ENCODE measurements at regions not wholly inside any gene's neighbourhood (a gene's known extent, or its start where the extent isn't known, plus 50 kb on each side); places are given as distances from the start of the nearest gene placed in this dataset.

- Histone ChIP-seq H3K4me1 (ENCODE audit: control insufficient read depth in 1 of 2, insufficient read depth in 2 of 2, low read length in 2 of 2) (no peaks in the 10 kb centered on the region), H3K9ac (ENCODE audit: insufficient read depth, low read length, poor library complexity, severe bottlenecking) (no peak overlapping the region), H2AFZ (ENCODE audit: insufficient read depth, low read depth, low read length, poor library complexity, severe bottlenecking) (no peak overlapping the region), H3K36me3 (replicated peaks in 1 of 2; ENCODE audit: control insufficient read depth in 1 of 2, insufficient read depth in 2 of 2, low read length in 2 of 2) (no peaks in the 10 kb centered on the region), H3K79me2 (ENCODE audit: insufficient read depth, low read length) (no peaks in the 10 kb centered on the region), H3K4me2 (replicated peaks; ENCODE audit: extremely low read depth, low read length, poor library complexity, severe bottlenecking) (no peak overlapping the region), H3K9me3 (replicated peaks in 1 of 2; ENCODE audit: control insufficient read depth in 1 of 2, insufficient read depth in 1 of 2, low read length in 2 of 2) (no peaks in the 10 kb centered on the region), H3K27me3 (ENCODE audit: control insufficient read depth in 2 of 2, insufficient read depth in 2 of 2, low read length in 2 of 2) (no peaks in the 10 kb centered on the region), H4K20me1 (ENCODE audit: insufficient read depth, low read length) (no peaks in the 10 kb centered on the region), H3K27ac (ENCODE audit: low read depth in 1 of 2, low read length in 2 of 2) (no peak overlapping the region), H3K4me3 (replicated peaks in 1 of 3; ENCODE audit: low read depth in 2 of 3, low read length in 3 of 3) (no peak overlapping the region)
- Mint-ChIP-seq H3K27ac (no peak overlapping the region), H3K36me3 (no peaks in the 10 kb centered on the region), H3K27me3 (ENCODE audit: low read depth in 3 of 3) (no peaks in the 10 kb centered on the region), H3K9me3 (peaks cover 0 to 7% (median 2%) of the 10 kb centered on the region in 7 donors), H3K4me3 (no peak overlapping the region), H3K4me1 (no peaks in the 10 kb centered on the region)
- TF ChIP-seq, protein P1, sequence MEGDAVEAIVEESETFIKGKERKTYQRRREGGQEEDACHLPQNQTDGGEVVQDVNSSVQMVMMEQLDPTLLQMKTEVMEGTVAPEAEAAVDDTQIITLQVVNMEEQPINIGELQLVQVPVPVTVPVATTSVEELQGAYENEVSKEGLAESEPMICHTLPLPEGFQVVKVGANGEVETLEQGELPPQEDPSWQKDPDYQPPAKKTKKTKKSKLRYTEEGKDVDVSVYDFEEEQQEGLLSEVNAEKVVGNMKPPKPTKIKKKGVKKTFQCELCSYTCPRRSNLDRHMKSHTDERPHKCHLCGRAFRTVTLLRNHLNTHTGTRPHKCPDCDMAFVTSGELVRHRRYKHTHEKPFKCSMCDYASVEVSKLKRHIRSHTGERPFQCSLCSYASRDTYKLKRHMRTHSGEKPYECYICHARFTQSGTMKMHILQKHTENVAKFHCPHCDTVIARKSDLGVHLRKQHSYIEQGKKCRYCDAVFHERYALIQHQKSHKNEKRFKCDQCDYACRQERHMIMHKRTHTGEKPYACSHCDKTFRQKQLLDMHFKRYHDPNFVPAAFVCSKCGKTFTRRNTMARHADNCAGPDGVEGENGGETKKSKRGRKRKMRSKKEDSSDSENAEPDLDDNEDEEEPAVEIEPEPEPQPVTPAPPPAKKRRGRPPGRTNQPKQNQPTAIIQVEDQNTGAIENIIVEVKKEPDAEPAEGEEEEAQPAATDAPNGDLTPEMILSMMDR (IDR thresholded peaks at IDR 0.05) = no peak
- intact Hi-C loops (cut with micrococcal nuclease) = no loop called here
- WGBS (ENCODE audit: insufficient coverage) = 50% methylated on average over 1 of the region's 4 CpGs
- no peak for DNase-seq
Measured at GRCh38 chr4:19104176-19104575, 1082.6 kb upstream of the LCORL start.

DNA sequence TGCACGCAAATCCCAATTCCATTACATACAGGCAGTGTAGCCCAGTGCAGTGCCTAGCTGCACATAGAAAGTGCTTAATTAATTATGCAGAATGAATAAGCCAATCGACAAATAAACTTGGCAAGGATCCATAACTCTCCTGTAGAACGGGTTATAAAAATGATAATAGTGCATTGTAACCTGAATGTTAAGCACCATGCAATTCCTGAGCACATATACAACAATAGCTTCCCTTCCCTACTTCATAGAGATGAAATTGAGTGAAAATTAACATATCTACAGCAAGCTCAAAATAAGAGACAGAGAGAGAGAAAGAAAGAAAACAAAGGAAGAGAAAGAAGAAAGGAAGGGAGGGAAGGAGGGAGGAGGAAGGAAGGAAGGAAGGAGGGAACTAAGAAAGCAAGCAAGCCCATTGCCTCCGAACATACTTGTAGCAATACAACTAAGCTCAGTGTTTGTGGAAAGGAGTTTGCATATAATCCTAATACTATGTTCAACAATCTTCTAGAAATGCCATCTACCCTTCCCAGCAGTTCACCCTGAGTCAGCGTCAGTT lies 1074.0 kb upstream of the LCORL start:
- H3K27me3 ChIP-seq (ENCODE audit: control insufficient read depth in 2 of 2, insufficient read depth in 2 of 2, low read length in 2 of 2) = no peaks in the 10 kb centered on the region
- no peaks in the 10 kb centered on the region for H3K4me1 ChIP-seq (ENCODE audit: control insufficient read depth in 1 of 2, insufficient read depth in 2 of 2, low read length in 2 of 2)
- no peaks in the 10 kb centered on the region for H4K20me1 ChIP-seq (ENCODE audit: insufficient read depth, low read length)
- intact Hi-C loops (cut with micrococcal nuclease) = no loop called here
- no peaks in the 10 kb centered on the region for H3K79me2 ChIP-seq (ENCODE audit: insufficient read depth, low read length)
- H3K27ac ChIP-seq (ENCODE audit: low read depth in 1 of 2, low read length in 2 of 2) = no peak overlapping the region
- Mint-ChIP-seq H3K36me3 (no peaks in the 10 kb centered on the region), H3K4me1 (no peaks in the 10 kb centered on the region), H3K27ac (no peak overlapping the region), H3K27me3 (ENCODE audit: low read depth in 3 of 3) (no peaks in the 10 kb centered on the region), H3K4me3 (no peak overlapping the region), H3K9me3 (peaks cover 0 to 9% (median 0%) of the 10 kb centered on the region in 7 donors)
- H3K9ac ChIP-seq (ENCODE audit: insufficient read depth, low read length, poor library complexity, severe bottlenecking) = no peak overlapping the region
- no peak overlapping the region for H3K4me2 ChIP-seq (replicated peaks; ENCODE audit: extremely low read depth, low read length, poor library complexity, severe bottlenecking)
- no peak for DNase-seq
- no peak overlapping the region for H2AFZ ChIP-seq (ENCODE audit: insufficient read depth, low read depth, low read length, poor library complexity, severe bottlenecking)
- no peak overlapping the region for H3K4me3 ChIP-seq (replicated peaks in 1 of 3; ENCODE audit: low read depth in 2 of 3, low read length in 3 of 3)
- TF ChIP-seq, protein P1 (IDR thresholded peaks at IDR 0.05) = no peak
- no peaks in the 10 kb centered on the region for H3K9me3 ChIP-seq (replicated peaks in 1 of 2; ENCODE audit: control insufficient read depth in 1 of 2, insufficient read depth in 1 of 2, low read length in 2 of 2)
- H3K36me3 ChIP-seq (replicated peaks in 1 of 2; ENCODE audit: control insufficient read depth in 1 of 2, insufficient read depth in 2 of 2, low read length in 2 of 2) = no peaks in the 10 kb centered on the region
- no CpG with 5 or more reads among the region's 5 CpGs for WGBS (ENCODE audit: insufficient coverage)
